ENCODE measurements at regions not wholly inside any gene's neighbourhood (a gene's known extent, or its start where the extent isn't known, plus 50 kb on each side); places are given as distances from the start of the nearest gene placed in this dataset.

GRCh38 chr7:54115028-54115763 lies 427.0 kb upstream of the VSTM2A start:
- TF ChIP-seq POLR2A (IDR thresholded peaks at IDR 0.05), result no peak
- TF ChIP-seq, protein P1, sequence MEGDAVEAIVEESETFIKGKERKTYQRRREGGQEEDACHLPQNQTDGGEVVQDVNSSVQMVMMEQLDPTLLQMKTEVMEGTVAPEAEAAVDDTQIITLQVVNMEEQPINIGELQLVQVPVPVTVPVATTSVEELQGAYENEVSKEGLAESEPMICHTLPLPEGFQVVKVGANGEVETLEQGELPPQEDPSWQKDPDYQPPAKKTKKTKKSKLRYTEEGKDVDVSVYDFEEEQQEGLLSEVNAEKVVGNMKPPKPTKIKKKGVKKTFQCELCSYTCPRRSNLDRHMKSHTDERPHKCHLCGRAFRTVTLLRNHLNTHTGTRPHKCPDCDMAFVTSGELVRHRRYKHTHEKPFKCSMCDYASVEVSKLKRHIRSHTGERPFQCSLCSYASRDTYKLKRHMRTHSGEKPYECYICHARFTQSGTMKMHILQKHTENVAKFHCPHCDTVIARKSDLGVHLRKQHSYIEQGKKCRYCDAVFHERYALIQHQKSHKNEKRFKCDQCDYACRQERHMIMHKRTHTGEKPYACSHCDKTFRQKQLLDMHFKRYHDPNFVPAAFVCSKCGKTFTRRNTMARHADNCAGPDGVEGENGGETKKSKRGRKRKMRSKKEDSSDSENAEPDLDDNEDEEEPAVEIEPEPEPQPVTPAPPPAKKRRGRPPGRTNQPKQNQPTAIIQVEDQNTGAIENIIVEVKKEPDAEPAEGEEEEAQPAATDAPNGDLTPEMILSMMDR (IDR thresholded peaks at IDR 0.05), result no peak
